ENCODE measurements at regions not wholly inside any gene's neighbourhood (a gene's known extent, or its start where the extent isn't known, plus 50 kb on each side); places are given as distances from the start of the nearest gene placed in this dataset.

DNA sequence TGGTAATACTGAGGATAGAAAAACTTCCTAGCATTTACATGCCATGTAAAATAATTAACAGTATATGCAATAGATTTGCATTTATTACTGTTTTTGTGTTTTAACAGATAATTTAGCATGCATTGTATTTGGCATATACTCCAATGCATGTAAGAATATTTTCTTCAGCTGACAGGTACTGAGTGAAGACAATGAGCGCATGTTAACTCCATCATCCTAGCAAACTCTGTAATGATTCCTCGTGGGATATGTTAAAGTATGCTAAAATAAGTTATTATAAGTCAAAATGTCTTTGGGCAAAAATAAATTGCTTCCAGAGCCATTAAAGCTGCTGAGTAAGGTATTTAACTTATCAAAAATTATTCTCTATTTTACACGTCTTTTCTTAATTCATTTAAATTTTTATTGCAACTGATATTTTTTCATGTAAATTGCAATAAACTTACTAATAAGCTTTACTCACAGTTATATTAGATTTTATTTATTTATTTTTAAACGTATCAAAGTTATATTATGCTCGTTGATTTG, 616.4 kb upstream of the NDST4 start:
- Mint-ChIP-seq H3K9me3 (peaks cover 0 to 4% (median 0%) of the 10 kb centered on the region in 3 donors), H3K36me3 (no peaks in the 10 kb centered on the region)

DNA sequence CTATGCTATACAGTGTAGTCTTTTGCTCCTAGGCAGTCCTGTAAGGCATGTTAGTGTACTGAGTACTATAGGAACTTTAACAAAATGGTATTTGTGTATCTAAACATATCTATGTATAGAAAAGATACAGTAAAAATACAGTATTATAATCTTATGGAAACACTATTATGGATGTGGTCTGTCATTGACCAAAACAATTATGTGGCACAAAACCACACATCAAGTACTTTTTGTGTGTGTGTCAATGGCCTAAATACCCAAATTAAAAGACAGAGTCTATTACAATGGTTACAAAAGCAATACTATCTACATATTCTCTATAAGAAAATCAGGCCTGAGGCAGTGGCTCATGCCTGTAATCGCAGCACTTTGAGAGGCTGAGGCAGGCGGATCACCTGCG, 610.2 kb upstream of the NDST4 start:
- no peaks in the 10 kb centered on the region for H3K4me1 Mint-ChIP-seq
- no peak overlapping the region for H3K27ac Mint-ChIP-seq
- H3K4me3 Mint-ChIP-seq = no peak overlapping the region
- no peaks in the 10 kb centered on the region for H3K36me3 Mint-ChIP-seq
- no peaks in the 10 kb centered on the region for H3K27me3 Mint-ChIP-seq
- H3K9me3 Mint-ChIP-seq = peaks cover 0 to 4% (median 1%) of the 10 kb centered on the region in 3 donors

More for the DNA sequence above, 616.4 kb upstream of the NDST4 start:
- H3K27ac Mint-ChIP-seq = no peak overlapping the region
- H3K4me1 Mint-ChIP-seq = no peaks in the 10 kb centered on the region
- H3K4me3 Mint-ChIP-seq = no peak overlapping the region
- H3K27me3 Mint-ChIP-seq = no peaks in the 10 kb centered on the region

DNA sequence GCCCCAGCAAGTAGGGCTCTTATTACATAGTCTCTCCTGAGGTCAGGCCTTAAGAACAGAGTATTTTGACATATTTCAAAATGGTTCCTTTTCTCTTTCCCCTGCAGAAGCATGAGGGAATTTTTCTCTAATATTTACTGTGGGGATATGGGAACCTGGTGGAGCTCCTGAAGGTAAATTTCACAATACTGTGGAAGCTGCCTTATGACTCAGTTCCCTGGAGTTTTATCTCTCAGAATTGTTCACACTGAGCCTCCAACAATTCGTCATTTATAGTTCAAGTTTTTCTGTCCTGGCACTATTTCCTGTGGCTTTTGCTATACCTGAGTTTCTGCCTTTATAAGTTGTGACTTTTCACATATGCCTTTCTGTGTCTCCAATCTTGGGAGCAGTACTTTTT, 607.2 kb upstream of the NDST4 start:
- no peaks in the 10 kb centered on the region for H3K36me3 Mint-ChIP-seq
- H3K27me3 Mint-ChIP-seq = no peaks in the 10 kb centered on the region
- no peak overlapping the region for H3K27ac Mint-ChIP-seq
- no peaks in the 10 kb centered on the region for H3K4me1 Mint-ChIP-seq
- peaks cover 0 to 3% (median 0%) of the 10 kb centered on the region in 3 donors for H3K9me3 Mint-ChIP-seq
- H3K4me3 Mint-ChIP-seq = no peak overlapping the region

DNA sequence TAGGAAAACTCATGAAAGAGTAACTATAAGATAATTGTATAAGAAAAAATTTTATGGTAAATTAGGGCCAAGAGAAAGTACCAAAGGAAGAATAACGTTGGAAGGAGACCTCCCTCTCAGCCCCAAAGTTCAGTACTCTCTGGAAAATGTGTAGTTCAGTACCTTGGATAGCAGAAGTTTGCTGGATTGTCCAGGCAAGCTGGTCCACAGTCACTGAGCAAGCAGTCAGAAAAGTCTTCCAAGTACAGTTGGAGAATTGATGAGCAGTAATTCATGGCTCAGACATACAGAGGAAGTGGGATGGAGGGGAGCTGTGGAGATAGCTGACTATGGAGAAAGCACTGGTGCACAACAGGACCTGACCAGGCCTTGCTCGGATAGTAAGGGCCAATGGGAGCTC, 598.2 kb upstream of the NDST4 start:
- H3K9me3 Mint-ChIP-seq = peaks cover 0 to 9% (median 0%) of the 10 kb centered on the region in 3 donors
- no peak overlapping the region for H3K4me3 Mint-ChIP-seq
- H3K27ac Mint-ChIP-seq = no peak overlapping the region
- H3K4me1 Mint-ChIP-seq = no peaks in the 10 kb centered on the region
- no peaks in the 10 kb centered on the region for H3K27me3 Mint-ChIP-seq
- H3K36me3 Mint-ChIP-seq = no peaks in the 10 kb centered on the region

DNA sequence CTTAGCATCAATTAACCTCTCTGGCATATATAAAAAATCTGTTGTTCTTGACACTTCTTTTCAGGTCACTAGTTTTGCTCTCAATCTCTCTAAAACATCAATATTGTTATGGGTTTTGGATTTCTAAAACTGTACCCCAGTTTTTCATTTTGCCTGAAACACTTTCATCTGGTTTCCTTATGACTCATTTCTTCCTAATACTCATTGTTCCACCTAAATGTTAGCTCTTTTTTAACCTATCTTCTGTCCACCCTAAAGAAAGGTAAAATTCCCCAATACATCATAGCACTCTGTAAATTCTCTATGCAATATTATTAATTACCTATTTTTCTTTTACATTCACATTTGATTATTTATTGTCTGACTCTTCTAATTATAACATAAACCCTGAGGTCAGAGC, 575.5 kb upstream of the NDST4 start:
- Mint-ChIP-seq H3K4me1 (peaks cover 0 to 2% (median 0%) of the 10 kb centered on the region in 3 donors), H3K4me3 (no peak overlapping the region), H3K27ac (no peak overlapping the region), H3K36me3 (no peaks in the 10 kb centered on the region), H3K27me3 (no peaks in the 10 kb centered on the region), H3K9me3 (peaks cover 0 to 13% (median 5%) of the 10 kb centered on the region in 3 donors)

DNA sequence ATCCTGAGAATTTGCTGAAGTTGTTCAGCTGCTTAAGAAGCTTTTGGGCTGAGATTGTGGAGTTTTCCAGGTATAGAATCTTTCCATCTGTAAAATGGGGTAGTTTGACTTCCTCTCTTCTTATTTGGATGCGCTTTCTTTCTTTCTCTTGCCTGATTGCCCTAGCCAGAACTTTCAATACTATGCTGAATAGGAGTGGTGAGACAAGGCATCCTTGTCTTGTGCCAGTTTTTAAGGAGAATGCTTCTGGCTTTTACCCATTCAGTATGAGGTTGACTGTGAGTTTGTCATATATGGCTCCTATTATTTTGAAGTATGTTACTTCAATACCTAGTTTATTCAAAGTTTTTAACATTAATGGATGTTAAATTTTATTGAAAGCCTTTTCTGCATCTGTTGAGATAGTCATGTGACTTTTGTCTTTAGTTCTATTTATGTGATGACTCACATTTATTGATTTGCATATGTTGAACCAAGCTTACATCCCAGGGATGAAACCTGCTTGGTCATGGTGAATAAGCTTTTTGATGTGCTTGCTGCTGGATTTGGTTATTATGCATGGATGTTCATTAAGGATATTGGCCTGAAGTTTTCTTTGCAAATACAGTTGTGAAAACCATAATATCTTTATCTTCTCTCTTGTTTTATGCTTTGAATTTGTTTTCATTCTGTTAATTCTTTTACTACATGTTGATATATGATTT, 573.8 kb upstream of the NDST4 start:
- Mint-ChIP-seq H3K9me3 (peaks cover 0 to 10% (median 5%) of the 10 kb centered on the region in 3 donors), H3K4me3 (no peak overlapping the region), H3K36me3 (no peaks in the 10 kb centered on the region), H3K27me3 (no peaks in the 10 kb centered on the region), H3K4me1 (peaks cover 0 to 2% (median 0%) of the 10 kb centered on the region in 3 donors), H3K27ac (no peak overlapping the region)

DNA sequence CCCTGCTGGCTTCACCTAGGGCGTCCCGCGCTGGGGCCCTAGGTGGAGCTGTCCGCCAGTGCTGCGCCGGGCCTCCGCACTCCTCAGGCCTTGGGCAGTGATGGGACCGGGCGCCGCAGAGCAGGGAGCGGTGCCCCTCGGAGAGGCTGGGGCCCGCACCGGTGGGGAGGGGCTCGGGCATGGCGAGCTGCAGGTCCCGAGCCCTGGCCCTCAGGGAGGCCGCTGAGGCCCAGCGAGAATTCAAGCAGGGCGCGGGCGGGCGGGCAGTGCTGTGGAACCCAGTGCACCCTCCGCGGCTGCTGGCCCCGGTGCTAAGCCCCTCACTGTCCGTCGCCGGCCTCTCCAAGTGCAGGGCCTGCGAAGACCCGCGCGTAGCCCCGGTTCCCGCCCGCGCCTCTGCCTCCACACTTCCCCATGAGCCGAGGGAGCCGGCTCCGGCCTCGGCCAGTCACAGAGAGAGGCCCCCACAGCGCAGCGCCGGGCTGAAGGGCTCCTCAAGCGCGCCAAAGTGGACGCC, 565.1 kb upstream of the NDST4 start:
- no peaks in the 10 kb centered on the region for H3K36me3 Mint-ChIP-seq
- peaks cover 0 to 15% (median 0%) of the 10 kb centered on the region in 3 donors for H3K9me3 Mint-ChIP-seq
- H3K4me3 Mint-ChIP-seq = no peak overlapping the region
- H3K27me3 Mint-ChIP-seq = no peaks in the 10 kb centered on the region
- no peaks in the 10 kb centered on the region for H3K4me1 Mint-ChIP-seq
- H3K27ac Mint-ChIP-seq = no peak overlapping the region

DNA sequence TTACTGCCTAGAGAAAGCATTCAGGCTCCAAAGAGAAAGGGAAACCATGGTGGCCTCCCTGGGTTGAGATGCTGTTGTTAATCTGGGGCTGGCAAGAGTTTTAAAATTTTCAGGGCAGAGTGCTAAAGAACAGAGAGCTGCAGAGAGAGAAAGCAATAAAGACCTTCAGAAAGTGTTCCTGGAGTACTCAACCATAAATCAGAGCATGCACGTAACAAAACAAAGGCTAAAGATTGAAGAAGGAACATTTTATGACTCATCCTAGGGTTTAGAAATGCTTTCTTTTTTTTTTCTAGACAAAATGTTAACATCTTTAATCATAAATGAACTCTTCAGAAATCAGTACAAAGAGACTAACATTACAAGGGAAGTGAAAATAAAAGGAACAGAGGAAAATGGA, 562.3 kb upstream of the NDST4 start:
- Mint-ChIP-seq H3K36me3 (no peaks in the 10 kb centered on the region), H3K9me3 (peaks cover 0 to 19% (median 0%) of the 10 kb centered on the region in 3 donors), H3K4me3 (peak overlapping the region in 1 of 4 donors; percentile 48), H3K27ac (no peak overlapping the region), H3K4me1 (no peaks in the 10 kb centered on the region), H3K27me3 (no peaks in the 10 kb centered on the region)

DNA sequence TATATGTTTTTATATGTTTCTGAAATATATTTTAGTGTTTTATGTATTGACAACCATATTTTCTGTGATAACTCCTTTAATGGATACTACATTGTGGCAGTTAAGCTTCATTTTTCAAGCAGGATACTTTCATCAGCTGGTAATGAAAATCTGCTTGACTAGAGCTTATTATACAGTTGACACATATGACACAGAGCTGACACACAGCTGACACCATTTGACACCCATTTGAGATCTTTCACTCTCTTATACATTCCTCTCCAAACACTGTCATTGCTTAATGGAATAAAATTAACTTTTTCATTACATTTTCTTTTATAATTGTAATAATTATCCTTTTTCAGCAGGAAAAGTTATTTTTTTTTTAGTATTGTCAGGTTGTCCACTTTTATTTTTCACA, 561.1 kb upstream of the NDST4 start:
- no peaks in the 10 kb centered on the region for H3K36me3 Mint-ChIP-seq
- peaks cover 0 to 15% (median 0%) of the 10 kb centered on the region in 3 donors for H3K9me3 Mint-ChIP-seq
- H3K4me1 Mint-ChIP-seq = no peaks in the 10 kb centered on the region
- no peak overlapping the region for H3K27ac Mint-ChIP-seq
- no peaks in the 10 kb centered on the region for H3K27me3 Mint-ChIP-seq
- no peak overlapping the region for H3K4me3 Mint-ChIP-seq

DNA sequence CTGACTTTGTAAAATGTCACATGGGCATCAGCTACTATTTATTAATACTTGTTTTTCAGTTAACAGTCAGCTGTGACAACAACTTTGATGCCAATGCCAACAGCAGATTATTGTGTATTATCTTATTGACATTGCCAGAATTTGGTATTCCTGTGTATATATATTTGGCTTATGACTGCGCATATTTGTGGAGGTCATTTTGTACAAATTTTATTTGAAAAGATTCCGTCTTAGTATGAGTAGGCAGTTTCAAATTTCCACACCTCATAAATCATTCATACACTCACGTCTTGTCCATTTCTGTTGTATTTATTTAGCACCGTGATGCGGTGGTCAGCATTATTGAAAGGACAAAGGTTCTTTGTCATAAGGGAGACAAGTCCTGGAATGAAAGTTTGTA, 558.2 kb upstream of the NDST4 start:
- no peak overlapping the region for H3K27ac Mint-ChIP-seq
- no peaks in the 10 kb centered on the region for H3K4me1 Mint-ChIP-seq
- H3K9me3 Mint-ChIP-seq = peaks cover 0 to 4% (median 0%) of the 10 kb centered on the region in 3 donors
- no peaks in the 10 kb centered on the region for H3K27me3 Mint-ChIP-seq
- H3K4me3 Mint-ChIP-seq = no peak overlapping the region
- no peaks in the 10 kb centered on the region for H3K36me3 Mint-ChIP-seq

DNA sequence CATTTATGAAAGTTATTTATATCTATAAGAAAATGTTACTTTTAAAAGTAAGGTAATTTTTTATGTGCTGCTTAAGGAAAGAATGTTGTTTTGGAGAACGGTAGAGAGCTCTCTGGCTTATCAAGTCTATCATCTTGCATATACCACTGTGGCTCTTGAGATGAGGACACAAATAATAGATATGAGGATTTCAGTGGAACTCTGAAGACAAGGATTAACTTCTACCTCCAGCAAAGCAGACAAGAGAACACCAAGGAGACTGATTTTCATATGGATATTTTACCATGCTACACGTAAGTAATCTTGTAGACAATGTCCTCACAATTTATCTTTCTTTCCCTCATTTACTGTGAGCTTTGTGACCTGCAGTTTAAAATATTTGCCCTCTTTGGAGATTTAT, 557.5 kb upstream of the NDST4 start:
- no peaks in the 10 kb centered on the region for H3K4me1 Mint-ChIP-seq

DNA sequence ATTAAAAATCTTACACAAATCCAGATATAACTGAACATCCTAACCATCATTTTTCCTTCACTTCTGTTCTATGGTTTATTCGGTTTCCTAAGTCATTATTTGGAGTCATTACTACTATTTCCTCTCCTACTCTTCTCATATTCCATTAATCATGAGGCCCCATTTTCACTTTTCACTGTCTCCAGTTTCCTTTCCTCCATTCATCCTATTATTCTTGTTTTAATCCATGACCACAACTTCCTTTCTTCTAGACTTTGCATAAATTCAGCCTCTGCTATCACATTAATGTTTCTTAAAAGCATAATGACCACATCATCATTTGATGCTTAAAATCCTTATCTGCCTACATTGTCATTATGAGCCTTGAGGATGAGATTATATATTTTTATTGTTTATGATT, 555.0 kb upstream of the NDST4 start:
- Mint-ChIP-seq H3K9me3 (peaks cover 0 to 4% (median 0%) of the 10 kb centered on the region in 3 donors), H3K4me1 (no peaks in the 10 kb centered on the region), H3K4me3 (no peak overlapping the region), H3K36me3 (no peaks in the 10 kb centered on the region), H3K27me3 (no peaks in the 10 kb centered on the region), H3K27ac (no peak overlapping the region)

More for the DNA sequence above, 557.5 kb upstream of the NDST4 start:
- Mint-ChIP-seq H3K9me3 (peaks cover 0 to 4% (median 0%) of the 10 kb centered on the region in 3 donors), H3K4me3 (no peak overlapping the region), H3K36me3 (no peaks in the 10 kb centered on the region), H3K27me3 (no peaks in the 10 kb centered on the region), H3K27ac (no peak overlapping the region)

DNA sequence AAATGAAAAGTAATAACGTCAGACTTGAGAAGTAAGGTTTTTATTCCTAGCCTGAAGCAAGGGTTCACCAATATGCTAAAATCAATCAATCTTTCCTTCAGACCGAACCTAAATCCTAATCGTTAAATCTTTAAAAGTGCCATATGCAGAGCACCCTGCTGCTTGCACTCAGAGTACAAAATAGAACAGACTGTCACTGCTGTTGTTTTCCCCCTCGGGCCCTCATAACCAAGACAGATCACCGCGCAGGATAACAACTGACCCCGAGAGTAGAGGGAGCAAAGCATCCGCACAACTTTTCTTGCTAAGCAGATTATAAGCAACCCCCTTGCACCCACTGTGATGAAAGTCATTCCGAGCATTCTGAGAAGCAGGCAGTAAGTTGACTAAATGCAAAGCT, 550.9 kb upstream of the NDST4 start:
- no peak overlapping the region for H3K4me3 Mint-ChIP-seq
- no peaks in the 10 kb centered on the region for H3K4me1 Mint-ChIP-seq
- no peak overlapping the region for H3K27ac Mint-ChIP-seq
- no peaks in the 10 kb centered on the region for H3K36me3 Mint-ChIP-seq
- H3K9me3 Mint-ChIP-seq = peaks cover 0 to 5% (median 2%) of the 10 kb centered on the region in 3 donors
- H3K27me3 Mint-ChIP-seq = no peaks in the 10 kb centered on the region

DNA sequence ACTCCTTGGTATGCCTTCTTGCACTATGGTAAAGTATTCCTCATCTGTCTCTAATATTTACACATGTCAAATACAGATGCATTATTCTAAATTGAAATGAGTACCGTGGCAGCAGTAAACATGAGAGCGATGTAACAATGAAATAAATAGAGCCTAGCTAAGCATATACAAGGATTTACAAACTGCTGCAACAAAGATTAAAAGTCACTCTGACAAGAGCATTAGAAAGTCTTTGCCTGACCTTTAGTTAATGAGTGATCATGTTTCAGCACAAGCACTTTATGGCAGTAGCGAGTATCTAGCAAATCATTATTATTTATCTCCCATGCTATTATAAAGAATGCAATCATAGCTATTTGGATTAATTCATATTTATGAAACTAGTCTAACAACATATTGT, 547.0 kb upstream of the NDST4 start:
- H3K4me1 Mint-ChIP-seq = no peaks in the 10 kb centered on the region
- peaks cover 0 to 5% (median 2%) of the 10 kb centered on the region in 3 donors for H3K9me3 Mint-ChIP-seq
- H3K27ac Mint-ChIP-seq = no peak overlapping the region
- no peaks in the 10 kb centered on the region for H3K36me3 Mint-ChIP-seq
- no peaks in the 10 kb centered on the region for H3K27me3 Mint-ChIP-seq
- no peak overlapping the region for H3K4me3 Mint-ChIP-seq

DNA sequence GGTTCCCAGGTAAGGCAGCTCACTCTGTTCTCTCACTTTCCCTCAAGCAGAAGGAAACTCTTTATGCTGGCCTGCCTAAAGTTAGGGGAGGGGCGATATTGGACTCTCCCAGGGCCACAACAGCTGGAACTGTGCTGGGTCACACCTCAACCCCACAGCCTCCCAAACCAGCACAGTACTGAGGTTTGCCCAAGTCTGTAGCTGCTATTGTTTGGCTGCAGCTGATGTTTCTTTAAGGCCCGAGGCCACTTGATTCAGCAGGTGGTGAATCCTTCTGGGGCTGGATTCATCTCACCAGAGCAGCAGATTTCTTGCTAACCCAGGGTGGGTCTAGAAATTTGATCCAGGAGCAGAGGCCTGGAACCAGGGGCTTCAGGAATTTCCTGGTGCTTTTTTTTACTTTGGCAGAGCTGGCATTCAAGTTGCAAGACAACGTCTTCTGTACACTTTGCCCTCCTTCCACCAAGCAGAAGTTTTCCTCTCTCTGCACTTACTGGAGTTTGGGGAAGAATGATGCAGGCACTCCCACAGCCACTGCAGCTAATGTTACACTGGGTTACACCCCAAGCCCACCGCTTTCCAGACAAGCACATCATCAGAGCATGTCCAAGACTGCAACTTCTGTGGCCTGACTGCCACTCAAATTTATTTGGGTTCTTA, 544.7 kb upstream of the NDST4 start:
- Mint-ChIP-seq H3K36me3 (no peaks in the 10 kb centered on the region), H3K27ac (no peak overlapping the region), H3K9me3 (peaks cover 0 to 5% (median 2%) of the 10 kb centered on the region in 3 donors), H3K4me1 (no peaks in the 10 kb centered on the region), H3K4me3 (no peak overlapping the region), H3K27me3 (no peaks in the 10 kb centered on the region)
